Heart left ventricle (tissue), 13 donors: ENCODE measurements at regions not wholly inside any gene's neighbourhood (a gene's known extent, or its start where the extent isn't known, plus 50 kb on each side); places are given as distances from the start of the nearest gene placed in this dataset.

Source experiments
- CTCF ChIP-seq, 12 donors: fragments of 200-600 bp; sonication (generic) in 4 of 12; IDR thresholded peaks; one replicate each; pipeline versions ENCODE4 v1.5.0 to v1.8.0; 2018 to 2022; ENCODE audit warnings: antibody characterized with exemption in 12 of 12, mild to moderate bottlenecking in 5 of 12
- POLR2A ChIP-seq, 2 donors: fragments of 450-650 bp; IDR thresholded peaks; one replicate each; pipeline ENCODE4 v1.6.1; 2017; ENCODE audit warnings: antibody characterized with exemption in 2 of 2, mild to moderate bottlenecking in 2 of 2, moderate library complexity in 2 of 2
- donor health status: ischemic (EF 13 %, LVEDD 7.1; RV severe dilation, severe dysfunction).
- donor health status: DM: no; HTN: yes; CAD: no.
- donor health status: DM: no; HTN: no; CAD: no.
- donor health status: ischemic (EF 25% LVEDD 6.9; RV normal size, moderate dysfunction).
- donor health status: ischemic (EF 25% LVEDD 5.7; RV mildly dilated, moderate dysfunction).
- donor health status: ischemic (EF 35%, LVEDD 5.7; RV mildly dilated, moderate dysfunction).
- donor health status: nonischemic (EF 11% LVEDD 7.7; RV severe dilation, severe dysfunction).
- donor health status: DM: yes; HTN: yes; CAD: no.
- donor health status: PGD.
- donor health status: ischemic (EF 29% LVEDD 5.4; RV normal size, mild dysfunction).
- donor health status: nonischemic (EF 23%, LVEDD 6.1; RV moderate dilation, normal function).

GRCh38 chr2:16387461-16387984 is 278.1 kb downstream of the CYRIA start:
- TF ChIP-seq CTCF (IDR thresholded peaks at IDR 0.05): no peak
- TF ChIP-seq POLR2A (IDR thresholded peaks at IDR 0.05): no peak
